Stimulated activated CD4-positive, alpha-beta T cell treated with anti-CD3 and anti-CD28 coated beads, Interleukin-4, amount 100 ng/mL, for 1 hour (primary cell): ENCODE measurements at regions not wholly inside any gene's neighbourhood (a gene's known extent, or its start where the extent isn't known, plus 50 kb on each side); places are given as distances from the start of the nearest gene placed in this dataset.

ENCODE experiments used
- DNase-seq: peaks from one replicate; pipeline ENCODE4 v3.0.0-alpha.2; 2020

DNA sequence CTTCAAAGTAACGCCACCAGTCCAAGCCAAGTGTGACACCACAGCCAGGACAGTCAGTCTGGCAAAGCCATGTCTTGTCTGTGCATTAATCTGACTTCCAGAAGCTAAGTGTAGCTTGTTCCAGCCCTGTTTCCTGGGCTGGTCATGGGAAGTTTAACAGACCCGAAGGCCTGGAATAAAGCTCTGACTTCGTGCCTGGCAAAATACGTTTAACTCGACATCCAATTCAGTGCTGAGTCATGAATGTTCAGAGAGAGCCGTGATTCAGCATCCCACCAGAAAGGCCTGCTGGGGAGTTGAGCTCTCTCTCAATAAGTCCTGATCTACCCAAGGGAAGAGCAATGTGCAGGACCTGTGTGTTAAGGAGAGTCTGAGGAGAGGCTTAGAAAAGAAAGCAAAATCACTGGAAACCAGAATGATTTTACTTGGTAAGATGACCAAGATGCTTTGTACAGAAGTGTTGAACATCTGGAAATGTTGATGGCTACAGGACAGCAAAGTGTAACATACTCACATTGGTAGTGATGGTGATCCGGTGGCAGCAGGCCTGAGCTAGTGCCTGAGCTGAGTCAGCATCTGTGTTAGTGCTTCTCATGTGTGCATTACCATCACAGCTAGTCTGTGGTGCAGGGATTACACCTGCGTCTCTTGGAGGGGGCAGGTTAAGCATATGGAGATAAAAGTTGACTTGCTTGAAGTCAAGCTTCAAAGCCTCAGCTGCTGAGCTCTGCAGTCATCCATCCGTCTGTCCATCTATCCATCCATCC lies 743.7 kb upstream of the HS6ST1 start:
- DNase-seq, result no peak

DNA sequence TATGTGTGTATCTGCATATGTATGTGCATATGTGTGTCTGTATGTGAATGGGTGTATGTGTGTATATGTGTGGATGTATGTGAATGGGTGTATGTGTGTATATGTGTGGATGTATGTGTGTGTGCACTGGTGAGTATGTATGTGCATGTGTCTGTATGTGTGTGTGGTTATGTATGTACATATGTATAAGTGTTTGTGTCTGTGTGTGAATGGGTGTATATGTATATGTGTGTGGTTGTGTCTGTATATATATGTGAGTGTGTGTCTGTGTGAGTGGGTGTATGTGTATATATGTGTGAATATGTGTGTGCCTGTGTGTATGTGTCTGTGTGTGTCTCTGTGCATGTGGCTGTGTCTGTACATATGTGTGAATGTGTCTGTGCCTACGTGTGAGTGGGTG lies 748.4 kb upstream of the HS6ST1 start:
- DNase-seq, result no peak

DNA sequence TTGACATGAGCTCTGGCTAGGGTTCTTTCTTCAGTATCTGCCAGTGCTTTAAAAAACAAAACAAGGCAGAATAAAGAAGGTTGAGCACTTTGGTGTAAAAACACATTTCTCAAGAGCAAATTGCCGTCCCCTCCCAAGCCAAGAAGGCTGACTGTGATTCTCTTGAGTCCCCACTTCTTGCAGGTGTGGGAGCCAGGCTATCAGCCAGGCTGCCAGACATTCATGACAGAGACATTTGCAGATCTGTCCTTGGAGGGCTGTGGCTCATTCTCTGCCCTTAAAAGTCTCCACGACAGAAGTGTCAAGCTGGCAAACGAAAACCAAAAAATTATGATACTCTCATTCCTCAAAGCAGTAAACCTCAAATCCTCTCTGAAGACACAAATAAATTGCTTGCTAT lies 749.3 kb upstream of the HS6ST1 start:
- no peak for DNase-seq

DNA sequence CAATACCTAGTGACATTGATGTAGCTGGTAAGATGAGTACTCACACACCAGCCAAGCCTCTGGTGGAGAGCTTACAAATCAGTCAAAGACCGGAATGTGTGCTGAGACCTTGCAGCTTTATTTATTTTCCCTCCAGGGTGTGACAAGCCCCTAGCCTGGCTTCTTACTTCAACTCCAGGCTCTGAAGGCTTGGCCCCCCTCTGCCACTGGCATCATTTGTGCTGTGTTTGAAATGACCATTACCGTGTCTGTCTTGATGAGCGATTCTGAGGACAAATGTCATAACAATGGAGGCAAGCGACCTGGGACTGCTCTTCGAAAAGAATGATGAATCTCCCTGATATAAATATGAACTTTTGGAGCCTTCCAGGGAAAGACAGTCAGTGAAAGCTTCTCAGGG lies 749.9 kb upstream of the HS6ST1 start:
- no peak for DNase-seq

DNA sequence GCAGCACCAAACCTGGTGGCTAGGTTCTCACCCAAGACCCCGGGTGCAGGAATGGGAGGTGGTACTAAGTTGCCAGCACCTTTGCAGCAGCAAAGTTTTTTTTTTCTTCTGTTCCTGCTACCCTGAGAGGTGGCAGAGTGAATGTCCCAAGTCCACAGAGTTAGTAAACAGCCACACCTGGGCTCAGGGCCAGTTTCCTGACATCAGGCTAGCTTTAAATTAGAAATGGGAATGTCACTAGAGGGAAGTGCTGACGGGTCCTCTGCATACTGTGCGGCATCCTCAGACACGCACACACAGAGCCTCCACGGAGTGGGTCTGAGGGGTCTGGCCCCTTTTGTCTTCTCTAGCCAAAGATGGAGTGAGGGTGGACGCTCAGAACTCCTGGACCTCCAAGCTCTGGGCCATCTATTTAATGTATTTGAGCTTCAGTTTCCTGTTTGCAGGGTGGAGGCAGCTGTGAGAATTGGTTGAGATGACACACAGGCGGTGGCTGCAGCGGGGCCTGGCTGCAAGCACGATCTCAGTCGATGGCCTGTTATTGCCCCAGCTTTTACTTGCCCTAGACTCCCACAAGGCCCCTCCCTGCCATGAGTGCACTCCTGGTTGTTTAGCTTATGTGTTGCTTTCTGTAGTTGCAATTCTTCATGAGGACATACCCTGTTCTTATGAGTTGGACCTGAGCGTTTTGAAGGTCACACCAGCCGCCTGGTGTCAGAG lies 751.4 kb upstream of the HS6ST1 start:
- DNase-seq, result no peak

DNA sequence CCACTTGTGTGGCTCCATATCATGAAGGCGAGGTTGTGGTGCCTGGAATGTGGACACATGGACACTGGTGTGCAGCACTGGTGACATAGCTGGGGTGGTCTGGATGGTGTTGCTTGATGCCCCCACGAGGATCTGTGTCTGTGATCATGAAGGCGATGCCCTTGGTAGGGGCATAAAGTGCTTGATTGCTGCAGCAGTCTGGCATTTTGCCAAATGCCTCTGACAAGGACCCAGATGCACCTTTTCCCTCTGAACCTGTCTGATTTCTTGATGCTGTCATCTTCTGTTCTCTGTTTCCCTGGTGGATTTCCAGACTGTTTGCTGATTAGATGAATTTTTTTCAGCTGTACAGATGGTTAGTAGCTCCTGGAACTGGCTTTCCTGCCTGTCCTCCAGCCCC lies 752.0 kb upstream of the HS6ST1 start:
- no peak for DNase-seq

DNA sequence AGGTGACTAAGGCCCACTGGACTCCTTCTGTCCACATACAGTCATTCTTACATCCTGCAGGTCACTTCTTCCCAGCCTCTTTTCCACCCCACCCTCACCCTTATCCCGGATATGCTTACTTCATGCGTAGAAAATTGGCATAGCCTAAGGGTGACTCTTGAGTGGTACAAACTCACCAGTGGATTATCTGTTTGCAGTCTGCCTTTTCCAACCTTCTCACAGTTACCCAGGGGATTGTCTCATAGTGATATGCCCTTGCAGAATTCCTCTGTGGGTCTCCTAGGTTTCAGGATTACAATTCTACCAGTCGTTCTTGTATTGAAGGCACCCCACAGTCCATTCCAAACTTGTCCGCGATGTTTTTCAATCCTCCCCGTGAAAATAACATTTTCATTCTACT lies 752.9 kb upstream of the HS6ST1 start:
- DNase-seq, result no peak

DNA sequence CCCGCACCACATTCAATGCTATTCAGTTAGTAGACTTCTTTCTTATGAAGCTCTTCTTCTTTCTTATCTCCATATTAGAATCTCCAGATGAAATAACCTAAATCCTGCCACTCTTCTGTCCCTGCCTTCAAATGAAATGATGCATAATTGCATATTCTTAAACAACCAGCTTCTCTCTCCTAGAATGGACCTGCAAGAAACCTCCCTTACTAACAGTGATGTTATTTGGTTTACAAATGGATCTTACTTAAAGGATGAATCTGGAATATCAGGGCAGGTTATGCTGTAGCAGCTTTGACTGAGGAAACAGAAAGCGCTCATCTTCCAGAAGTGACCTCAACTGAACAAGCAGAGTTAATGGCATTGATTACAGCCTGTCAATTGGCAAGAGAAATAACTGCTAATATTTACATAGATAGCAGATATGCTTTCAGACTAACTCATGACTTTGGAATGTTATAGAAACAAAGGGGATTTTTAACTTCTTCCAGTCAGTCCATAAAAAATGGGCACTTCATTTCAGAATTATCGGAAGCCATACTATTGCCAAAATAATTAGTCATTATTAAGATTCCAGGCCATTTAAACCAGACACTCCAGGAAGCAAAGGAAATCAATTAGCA lies 755.7 kb upstream of the HS6ST1 start:
- DNase-seq, result no peak

DNA sequence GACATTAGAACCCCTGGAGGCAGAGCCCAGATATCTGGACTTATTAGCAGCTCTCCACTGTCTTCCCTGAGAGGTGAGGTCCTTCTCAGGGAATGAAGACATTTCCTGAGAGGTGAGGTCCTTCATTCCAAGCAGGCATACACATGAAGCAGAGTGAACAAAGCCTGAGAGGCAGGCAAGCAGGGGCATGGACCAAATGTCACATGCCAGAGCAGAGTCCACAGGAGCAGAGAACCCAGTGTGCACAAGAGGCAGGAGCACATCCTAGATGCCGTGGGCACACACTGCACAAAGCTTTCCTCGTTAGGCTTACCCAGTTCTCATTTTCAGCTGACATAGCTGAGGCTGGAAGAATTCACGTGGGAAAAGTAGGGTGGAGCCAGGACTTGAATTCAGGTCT lies 759.9 kb upstream of the HS6ST1 start:
- no peak for DNase-seq

DNA sequence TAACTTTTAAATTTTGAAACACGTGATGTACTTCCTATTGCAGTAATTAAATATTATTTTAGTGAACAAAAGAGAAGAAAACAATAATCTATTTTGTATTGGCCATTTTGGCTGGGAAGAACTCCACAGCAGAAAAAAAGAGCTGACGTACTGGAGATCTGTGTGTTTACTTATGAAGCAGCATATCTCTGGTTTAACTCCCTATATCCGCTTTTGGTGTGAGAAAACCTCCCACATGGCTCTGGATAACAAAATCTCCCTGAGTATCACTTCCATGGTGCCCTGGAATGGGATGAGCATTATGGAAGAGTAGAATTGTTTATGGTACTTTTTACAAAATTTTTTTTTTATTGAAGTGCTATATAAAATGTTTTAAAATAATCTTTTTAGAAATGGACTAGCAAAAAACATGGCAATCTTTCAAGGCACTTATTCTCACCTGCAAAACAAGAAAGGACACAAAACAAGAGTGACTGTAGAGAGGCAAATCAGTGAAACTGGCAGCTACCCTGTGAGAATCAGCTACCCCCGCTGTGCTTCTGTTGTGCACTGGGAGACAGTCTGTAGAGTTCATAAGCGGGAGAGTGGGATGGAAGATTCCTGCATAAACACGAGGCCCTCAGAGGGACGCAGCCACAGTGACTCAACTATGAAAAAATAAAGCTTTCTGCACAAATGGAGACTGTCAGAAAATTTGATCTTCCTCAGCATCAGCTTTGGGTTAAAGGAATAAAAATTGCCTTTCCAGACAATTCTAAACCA lies 762.2 kb upstream of the HS6ST1 start:
- DNase-seq, result no peak

DNA sequence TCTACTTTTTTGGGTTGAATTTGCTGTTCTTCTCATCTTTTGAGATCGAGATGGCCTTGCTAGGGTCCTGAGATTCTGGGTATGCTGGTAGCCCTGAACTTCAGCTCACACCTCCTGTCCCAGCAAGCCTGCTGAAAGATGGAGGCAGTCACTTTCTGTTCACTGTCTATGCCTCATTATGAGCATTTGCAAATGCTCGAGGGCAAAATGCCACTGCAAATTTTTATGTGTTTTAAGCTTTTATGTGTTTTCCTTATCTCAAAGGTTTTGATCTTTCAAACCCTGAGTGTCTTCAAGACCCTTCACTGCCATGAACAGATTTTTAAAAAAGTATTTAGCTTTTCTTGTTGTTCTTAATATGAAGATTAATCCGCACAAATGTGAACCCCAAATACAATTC lies 766.7 kb upstream of the HS6ST1 start:
- DNase-seq, result no peak

DNA sequence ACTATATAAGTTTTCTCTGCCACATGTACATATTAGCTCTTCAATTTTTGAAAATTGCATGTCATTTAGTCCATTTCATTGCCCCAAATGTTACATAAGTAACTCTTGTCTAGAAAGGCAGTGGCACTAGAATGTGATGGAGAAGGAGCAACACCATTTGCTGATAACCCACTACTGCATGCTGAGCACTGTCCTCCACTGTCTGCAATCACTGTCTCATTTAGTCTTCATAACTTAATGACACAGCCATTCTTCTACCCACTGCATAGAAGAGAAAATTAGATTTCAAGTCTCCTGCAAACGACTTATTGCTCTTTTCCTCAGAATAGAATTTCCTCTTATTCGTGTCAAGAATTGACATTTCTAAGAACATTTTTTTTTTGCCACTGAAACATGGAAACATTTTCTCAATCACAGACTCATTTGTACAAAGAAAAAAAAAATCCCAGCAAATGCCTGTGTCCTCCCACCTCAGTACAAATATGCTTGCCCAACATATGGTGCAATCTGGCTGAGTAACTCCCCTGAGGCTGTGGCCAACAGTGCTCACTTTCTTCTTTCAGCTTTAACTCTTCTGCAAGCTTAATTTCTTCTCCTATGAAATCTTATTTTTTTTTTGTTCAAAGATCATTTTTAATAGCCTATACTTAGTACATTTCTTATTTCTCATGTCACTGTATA lies 768.6 kb upstream of the HS6ST1 start:
- no peak for DNase-seq

DNA sequence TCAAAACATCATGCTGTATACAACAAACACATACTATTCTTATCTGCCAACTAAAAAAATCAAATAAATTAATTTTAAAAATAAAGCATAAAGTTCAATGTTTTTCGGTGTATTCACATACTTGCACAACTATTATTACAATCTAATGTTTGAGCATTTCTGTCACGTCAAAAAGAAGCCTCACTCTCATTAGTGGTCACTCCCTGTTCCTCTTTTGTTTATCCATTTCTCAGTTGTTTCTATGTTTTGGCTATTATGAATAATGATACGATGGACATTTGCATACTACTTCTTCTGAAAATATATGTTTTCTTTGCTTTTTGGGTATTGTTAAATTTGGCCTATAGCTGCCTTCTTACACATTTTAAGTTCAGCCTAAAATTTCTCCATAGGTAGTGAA lies 773.0 kb upstream of the HS6ST1 start:
- DNase-seq, result no peak

DNA sequence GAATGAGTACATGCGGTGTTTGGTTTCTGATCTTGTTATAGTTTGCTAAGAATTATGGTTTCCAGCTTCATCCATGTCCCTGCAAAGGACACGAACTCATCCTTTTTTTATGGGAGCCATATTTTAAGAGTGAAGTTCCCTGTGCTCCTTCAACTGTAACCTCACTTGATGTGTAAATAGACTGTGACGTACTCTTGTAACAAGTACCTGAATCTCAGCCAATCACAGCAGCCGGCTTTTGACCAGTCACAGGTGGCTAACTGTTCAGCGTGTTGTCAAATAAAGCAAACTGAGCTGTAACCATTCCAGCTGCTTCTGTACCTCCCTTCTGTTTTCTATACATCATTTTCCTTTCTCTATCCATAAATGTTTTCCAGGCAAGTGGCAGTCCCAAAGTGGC lies 774.3 kb upstream of the HS6ST1 start:
- DNase-seq, result no peak

DNA sequence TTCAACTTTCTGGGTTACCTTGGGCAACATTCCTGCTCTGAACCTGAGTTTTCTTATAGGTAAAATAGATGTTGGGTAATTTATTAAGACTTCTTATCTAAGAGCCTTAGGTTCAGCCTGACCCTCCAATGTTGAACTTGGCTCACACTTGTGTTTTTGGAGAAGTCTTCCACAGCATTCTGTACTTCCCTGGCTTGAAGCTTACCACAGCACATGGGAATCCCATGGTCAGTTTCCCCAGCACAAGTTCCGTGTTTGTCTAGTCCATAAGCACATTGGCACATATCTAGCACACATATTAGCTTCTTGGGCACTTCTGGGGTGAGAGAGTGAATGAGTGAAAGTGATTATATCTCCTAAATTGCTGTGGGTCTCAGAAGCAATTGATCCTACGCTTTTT lies 782.5 kb upstream of the HS6ST1 start:
- no peak for DNase-seq

DNA sequence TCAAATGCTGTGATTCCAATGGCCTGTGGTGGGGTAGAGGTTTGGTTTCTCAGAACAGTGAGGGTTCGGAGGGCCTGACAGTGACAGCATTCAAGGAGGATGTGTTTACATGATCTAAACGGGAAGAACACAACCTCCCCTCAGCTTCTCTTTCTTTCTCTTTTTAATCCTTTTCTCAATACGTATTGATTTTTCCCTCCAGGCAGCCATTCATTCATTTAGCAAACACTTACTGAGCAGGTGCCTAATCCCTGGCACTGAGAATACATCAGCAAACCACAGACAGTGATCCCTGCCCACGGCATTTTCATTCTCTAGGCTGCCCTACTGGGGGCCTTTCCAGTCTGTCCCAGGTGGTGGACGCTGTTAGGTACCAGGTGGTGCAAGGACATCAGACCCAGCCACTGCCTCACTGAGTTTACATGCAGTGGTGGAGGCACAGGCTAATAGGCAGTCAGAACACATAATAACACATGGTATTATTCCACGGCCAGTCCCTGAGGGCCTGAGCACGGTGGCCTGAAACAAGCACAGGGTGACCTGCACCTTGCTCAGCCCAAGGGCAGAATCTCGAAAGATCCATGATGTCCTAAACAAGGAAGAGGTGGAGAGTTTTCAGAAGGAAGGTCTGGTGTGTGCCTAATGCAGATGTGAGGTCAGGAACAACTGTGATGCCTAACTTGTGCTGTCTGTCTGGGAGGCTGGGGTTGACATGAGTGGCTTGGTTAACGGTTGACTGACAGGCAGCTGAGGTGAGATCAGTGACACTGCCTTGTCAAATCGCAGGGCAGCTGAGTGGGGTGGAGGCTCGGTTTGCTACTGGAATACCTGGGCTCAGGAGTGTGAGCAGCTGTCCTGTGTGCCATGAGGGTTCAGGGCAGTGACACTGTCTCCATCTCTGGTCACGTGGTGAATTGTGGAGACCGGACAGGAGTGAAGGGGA lies 785.5 kb upstream of the HS6ST1 start:
- no peak for DNase-seq

DNA sequence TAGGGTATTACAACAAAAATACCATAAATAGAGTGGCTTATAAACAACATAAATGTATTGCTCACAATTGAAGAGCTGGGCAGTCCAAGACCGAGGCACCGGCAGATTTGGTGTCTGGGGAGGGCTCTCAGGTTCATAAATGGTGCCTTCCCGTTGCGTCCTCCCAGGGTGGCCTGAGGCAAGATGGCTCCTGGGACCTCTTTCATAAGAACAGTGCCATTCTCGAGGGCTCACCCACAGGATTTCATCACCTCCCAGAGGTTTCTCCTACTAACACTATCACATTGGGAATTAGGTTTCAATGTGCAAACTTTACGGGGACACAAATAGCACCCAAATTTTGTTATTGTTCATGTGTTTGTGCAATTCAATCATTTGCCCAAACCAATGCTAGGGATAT lies 793.5 kb upstream of the HS6ST1 start:
- DNase-seq, result no peak

DNA sequence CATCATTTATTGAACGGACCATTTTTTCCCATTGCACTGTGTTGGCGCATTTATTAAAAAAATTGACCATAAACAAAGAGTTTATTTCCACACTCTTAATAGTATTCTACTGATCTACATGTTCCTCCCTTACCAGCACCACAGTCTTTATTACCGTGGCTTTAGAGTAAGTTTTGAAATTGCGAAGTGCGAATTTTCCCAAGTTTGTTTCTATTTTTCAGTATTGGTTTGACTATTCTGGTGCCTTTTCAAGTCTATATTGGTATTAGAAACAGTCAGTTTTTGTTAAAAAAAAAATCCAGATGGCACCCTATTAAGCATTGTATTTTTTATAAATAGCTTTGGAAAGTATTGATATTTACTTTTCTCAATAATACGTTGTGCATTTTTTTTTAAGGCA lies 795.1 kb upstream of the HS6ST1 start:
- no peak for DNase-seq

DNA sequence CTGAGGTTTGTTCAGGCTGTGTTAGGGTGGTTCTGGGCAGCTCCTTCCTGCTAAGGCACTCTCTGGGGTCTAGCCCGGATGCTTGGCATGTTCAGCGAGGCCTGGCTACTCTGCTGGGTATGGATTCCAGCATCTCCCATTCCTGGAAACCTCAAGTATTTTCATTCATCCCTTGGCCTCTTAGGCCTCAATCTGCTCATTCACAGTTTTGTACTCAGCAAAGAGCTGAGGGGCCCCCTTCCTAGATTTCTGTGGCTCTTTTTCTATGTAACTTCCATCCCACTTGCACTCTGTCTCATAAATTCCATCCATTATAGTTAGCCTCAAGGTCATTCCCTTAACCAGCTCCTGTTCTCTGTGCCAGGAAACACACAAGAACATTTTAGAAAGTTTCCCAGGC lies 798.8 kb upstream of the HS6ST1 start:
- DNase-seq, result no peak

DNA sequence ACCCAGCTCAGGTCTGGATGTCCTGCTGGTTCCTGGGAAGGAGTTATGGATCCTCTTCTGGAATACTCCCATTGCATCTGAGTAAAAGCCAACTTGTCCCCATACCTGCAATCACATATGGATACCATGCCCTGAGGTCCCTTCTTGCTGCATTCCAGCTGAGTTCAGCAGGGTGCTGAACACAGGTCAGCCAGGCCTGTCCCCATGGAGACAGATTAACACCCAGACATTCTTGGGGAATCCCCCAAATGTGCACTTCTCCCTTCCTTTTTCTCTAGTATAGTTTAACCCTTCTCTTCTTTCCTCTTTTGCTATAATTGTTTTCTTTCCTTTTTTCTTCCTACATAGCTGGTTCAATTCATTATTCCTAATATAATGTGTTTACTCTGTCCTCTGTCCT lies 799.6 kb upstream of the HS6ST1 start:
- DNase-seq, result no peak

DNA sequence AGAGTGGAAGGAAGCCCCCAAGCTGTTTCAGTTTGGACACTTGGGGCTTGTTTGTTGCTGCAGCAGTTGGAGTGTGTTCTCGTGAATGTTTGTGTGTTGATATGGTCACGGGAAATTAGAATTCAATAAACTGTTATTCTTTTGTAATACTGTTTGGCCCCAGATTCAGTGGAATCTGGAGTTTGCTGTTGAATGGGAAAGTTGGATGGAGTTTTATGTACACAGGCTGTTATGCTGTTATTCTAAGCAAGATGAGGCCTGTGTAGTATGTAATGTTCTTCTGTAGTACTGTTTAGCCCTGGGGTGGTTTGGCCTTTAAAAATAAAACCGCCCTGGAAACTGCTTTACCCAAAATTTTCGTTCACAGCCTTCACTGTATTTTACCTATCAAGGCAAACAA lies 810.4 kb upstream of the HS6ST1 start:
- no peak for DNase-seq
